ENCODE measurements at regions not wholly inside any gene's neighbourhood (a gene's known extent, or its start where the extent isn't known, plus 50 kb on each side); places are given as distances from the start of the nearest gene placed in this dataset.

DNA sequence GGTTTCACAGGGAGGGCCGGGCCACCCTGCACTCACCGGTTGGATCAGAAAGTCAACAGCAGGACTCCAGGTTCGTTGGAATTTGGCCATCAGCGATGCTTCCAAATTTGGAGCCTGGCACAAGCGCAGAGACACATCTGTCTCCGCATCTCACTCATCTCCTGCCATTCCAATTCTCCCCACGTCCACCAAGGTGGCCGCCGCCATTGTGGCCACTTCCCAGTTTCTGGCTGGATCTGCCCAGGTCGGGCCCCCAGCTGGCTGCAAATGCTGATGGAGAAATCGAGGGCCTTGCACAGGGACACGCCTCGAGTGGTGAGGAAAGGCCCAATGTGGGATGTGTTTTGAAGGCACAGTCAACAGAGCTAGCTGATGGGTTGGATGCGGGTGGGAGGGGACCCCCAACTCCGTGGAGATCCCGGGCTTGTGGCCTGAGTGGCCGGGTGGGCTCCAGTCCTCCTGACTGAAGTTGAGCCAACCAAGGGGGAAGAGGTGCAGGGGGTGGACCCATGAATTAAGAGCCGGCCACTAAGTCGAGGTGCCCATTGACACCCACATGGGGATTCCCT lies 102.7 kb downstream of the CRYAA start:
- intact Hi-C loops (cut with DNase I) = no loop called here
- no peak for DNase-seq

DNA sequence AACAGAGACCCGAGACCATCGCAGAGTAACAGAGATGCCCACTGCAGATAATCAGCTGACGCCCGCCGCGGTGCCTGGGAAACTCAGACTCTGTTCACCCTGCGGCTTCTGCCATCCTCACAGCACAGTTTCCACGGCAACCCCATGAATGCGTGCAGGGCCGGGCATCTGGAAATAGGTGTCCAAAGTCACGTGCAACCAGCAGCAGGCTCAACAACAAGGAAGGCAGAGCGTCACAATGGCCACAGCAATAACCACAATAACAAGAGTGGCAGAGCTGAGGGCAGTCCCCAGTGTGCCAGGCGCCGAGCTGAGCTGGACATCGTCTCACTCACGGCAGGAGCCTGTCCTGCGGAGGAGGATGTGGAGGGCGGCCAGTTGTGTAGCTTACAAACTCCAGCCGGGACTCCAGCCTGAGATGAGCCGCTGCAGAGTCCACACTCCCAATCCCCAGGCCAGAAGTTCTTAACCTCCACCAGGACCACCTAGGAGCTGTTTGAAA lies 102.0 kb downstream of the CRYAA start:
- DNase-seq = peak in 8 of 42 donors; percentile 26 to 77 (median 54)
- intact Hi-C loops (cut with DNase I) = no loop called here

DNA sequence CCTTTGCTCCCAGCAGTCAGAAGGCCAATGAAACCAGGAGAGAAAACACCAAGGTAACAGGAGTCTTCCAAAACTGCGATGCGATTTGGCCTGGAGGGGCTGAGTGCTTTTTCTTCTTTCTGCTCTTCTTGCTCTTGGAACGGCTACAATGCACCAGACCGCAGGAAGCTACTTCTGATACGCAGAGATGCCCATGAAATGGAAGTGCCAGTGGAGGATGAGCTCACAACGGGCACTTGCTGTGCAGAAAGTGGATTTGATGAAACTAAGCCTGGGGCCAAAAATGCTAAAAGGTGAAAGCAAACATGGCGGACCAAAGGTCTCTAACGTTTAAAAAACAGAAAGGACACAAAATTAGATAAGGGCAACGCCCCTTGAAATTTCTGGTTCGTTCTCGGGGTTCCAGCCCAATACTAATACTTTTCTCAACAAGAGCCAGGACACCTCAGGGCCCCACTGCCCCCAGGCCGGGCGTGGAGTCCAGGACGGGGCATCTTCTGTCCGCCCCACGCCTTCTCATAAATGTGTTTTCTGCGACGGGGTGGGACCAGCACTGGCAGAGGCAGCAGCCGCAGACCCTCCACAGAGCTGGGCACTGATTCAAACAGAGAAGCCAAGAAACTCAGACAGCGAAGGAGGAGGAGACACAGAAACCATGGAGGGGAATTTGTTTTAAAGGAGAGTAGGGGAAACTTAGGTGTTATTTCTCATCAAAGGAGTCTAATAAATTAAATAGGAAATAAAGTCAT lies 101.3 kb downstream of the CRYAA start:
- no peak for DNase-seq
- intact Hi-C loops (cut with DNase I) = no loop called here

DNA sequence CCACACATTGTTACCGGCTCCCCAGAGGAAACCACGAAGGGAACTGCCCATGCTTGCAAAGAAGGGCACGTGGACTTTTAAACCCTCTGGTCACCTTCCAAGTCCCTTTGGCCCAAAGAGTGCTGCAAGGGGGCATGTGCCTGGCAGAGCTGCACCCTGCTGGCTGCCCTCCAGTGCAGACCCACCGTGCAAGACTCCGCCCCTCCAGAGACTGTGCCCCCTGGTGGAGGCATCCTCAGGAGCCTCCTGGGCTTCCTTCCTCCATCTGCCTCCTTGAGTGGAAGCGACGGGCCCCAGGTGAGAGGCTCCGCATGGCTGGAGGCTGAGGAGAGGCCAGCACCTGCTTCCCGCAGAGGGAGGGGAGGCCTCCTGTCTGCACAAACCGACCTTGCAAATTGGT lies 100.6 kb downstream of the CRYAA start:
- no peak for DNase-seq
- intact Hi-C loops (cut with DNase I) = no loop called here

- DNase-seq = peak in 1 of 42 donors; percentile 46
- intact Hi-C loops (cut with DNase I) = no loop called here
Measured at GRCh38 chr21:43268804-43269186, 100.0 kb downstream of the CRYAA start.

DNA sequence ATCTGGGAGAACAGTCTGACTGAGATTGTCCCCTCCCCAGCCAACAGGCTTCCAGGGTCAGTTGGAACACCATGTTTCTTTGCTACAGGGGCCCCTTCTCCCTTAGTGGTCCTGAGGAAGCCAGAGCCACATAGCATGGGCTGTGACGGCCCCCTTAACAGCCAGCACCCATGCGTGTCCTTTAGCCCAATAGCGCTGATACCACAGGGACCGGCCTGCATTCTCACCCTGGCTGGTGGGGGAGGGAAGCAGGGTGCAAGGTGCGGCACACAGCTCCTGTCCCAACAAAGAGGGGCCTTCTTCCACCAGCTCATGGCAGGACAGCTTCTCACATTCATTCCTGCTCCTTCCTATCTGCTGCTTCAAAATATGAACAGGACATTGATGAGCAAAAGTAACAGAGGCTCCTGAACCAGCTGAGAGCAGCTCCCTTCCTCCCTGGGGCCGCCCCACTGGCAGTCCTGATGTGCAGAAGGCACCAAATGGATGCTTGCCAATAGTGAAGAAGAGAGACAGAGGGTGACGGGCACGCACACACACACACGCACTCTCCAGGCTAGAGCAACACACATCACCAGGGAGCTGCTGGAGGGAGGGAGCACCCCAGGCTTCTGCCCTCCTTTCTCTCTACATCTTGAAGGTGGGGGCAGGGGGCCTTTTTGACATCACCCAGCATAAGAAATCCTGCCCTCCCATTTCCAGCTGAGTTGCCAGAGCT lies 99.4 kb downstream of the CRYAA start:
- intact Hi-C loops (cut with DNase I) = no loop called here

GRCh38 chr21:43267391-43268085 lies 98.7 kb downstream of the CRYAA start:
- DNase-seq = no peak
- intact Hi-C loops (cut with DNase I) = no loop called here

More for the DNA sequence above, 99.4 kb downstream of the CRYAA start:
- peak in 7 of 42 donors; percentile 15 to 50 (median 32) for DNase-seq

DNA sequence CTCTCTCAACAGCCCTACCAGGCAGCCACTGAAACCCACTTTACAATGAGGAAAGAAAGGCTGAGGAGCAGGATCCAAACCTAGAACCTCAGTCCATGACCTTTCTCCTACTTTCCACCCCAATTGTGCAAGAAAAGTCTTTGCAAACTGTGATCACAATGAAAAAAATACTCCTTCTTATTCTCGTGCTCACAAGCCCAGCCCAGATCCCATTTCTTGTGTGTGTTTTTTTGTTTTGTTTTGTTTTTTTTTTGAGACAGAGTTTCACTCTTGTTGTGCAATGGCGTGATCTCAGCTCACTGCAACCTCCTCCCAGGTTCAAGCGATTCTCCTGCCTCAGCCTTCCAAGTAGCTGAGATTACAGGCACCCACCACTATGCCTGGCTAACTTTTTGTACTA lies 97.7 kb downstream of the CRYAA start:
- intact Hi-C loops (cut with DNase I) = no loop called here
- no peak for DNase-seq

DNA sequence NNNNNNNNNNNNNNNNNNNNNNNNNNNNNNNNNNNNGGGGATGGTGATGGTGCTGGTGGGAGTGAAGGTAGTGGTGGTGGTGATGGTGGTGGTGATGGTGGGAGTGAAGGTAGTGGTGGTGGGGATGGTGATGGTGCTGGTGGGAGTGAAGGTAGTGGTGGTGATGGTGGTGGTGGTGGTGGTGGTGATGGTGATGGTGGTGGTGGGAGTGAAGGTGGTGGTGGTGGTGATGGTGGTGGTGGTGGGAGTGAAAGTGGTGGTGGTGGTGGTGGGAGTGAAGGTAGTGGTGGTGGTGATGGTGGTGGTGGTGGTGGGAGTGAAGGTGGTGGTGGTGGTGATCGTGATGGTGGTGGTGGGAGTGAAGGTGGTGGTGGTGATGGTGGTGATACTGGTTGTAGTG lies 93.6 kb downstream of the CRYAA start:
- intact Hi-C loops (cut with DNase I) = no loop called here
- DNase-seq = no peak

Measured in head of caudate nucleus (tissue), 42 donors.